Bronchial epithelial cell (primary cell): ENCODE measurements at regions not wholly inside any gene's neighbourhood (a gene's known extent, or its start where the extent isn't known, plus 50 kb on each side); places are given as distances from the start of the nearest gene placed in this dataset.
"Not testable (repeated sequence)": the region's sequence is repeated elsewhere in the genome, so short reads cannot be mapped to it uniquely, and the experiment has no call there.

Experiments used
- DNase-seq: peaks from one replicate; pipeline ENCODE4 v3.0.0-alpha.2; 2010; ENCODE audit warnings: low read depth
- FAIRE-seq: peaks from 2 replicates; lab custom pipeline; 2011; peaks lifted over from hg19 to GRCh38; lab: Jason Lieb, UNC
- H3K27me3 ChIP-seq: 2 replicates; pipeline ENCODE4 v1.5.1; 2011; ENCODE audit warnings: low read length; ENCODE audit not compliant: control insufficient read depth, insufficient read depth
- H3K36me3 ChIP-seq: 2 replicates; pipeline ENCODE4 v1.5.1; 2011; ENCODE audit warnings: low read length; ENCODE audit not compliant: control insufficient read depth, insufficient read depth
- H3K4me3 ChIP-seq: 2 replicates; pipeline ENCODE4 v1.5.1; 2011; ENCODE audit warnings: mild to moderate bottlenecking, low read depth, low read length, control low read depth
- CTCF ChIP-seq: IDR thresholded peaks from 2 replicates; pipeline ENCODE4 v1.5.1; 2011; ENCODE audit warnings: mild to moderate bottlenecking, moderate library complexity, low read length, control low read depth, inconsistent platforms; ENCODE audit not compliant: insufficient read depth, severe bottlenecking

- H3K36me3 ChIP-seq = no peaks in the 10 kb centered on the region
- no peak for DNase-seq
- no peak for TF ChIP-seq CTCF
- H3K27me3 ChIP-seq = no peaks in the 10 kb centered on the region
- no peak overlapping the region for H3K4me3 ChIP-seq
- FAIRE-seq = no peak
These were observed 131.8 kb upstream of the PRKCQ start for GRCh38 chr10:6711881-6712280.

GRCh38 chr10:6711408-6711841 lies 131.3 kb upstream of the PRKCQ start:
- no peak for TF ChIP-seq CTCF
- no peak for FAIRE-seq
- no peak for DNase-seq
- Histone ChIP-seq H3K27me3 (no peaks in the 10 kb centered on the region), H3K36me3 (no peaks in the 10 kb centered on the region), H3K4me3 (no peak overlapping the region)

GRCh38 chr10:6707352-6707751 lies 127.3 kb upstream of the PRKCQ start:
- DNase-seq = no peak

GRCh38 chr10:6706725-6707124 lies 126.6 kb upstream of the PRKCQ start:
- Histone ChIP-seq H3K4me3 (no peak overlapping the region), H3K27me3 (no peaks in the 10 kb centered on the region), H3K36me3 (no peaks in the 10 kb centered on the region)
- FAIRE-seq (no peak), DNase-seq (no peak)
- no peak for TF ChIP-seq CTCF

More at GRCh38 chr10:6707352-6707751, 127.3 kb upstream of the PRKCQ start:
- TF ChIP-seq CTCF = no peak
- Histone ChIP-seq H3K4me3 (no peak overlapping the region), H3K36me3 (no peaks in the 10 kb centered on the region), H3K27me3 (no peaks in the 10 kb centered on the region)
- FAIRE-seq = no peak

GRCh38 chr10:6704896-6705295 lies 124.8 kb upstream of the PRKCQ start:
- no peaks in the 10 kb centered on the region for H3K27me3 ChIP-seq
- FAIRE-seq (no peak), DNase-seq (no peak)
- H3K4me3 ChIP-seq = no peak overlapping the region
- TF ChIP-seq CTCF = no peak
- H3K36me3 ChIP-seq = no peaks in the 10 kb centered on the region

- not testable (repeated sequence) for FAIRE-seq, DNase-seq, H3K4me3 ChIP-seq, H3K27me3 ChIP-seq, H3K36me3 ChIP-seq
These were observed 122.8 kb upstream of the PRKCQ start for GRCh38 chr10:6702833-6703232.
